AG04449 (cell line): ENCODE measurements at regions not wholly inside any gene's neighbourhood (a gene's known extent, or its start where the extent isn't known, plus 50 kb on each side); places are given as distances from the start of the nearest gene placed in this dataset.

Experiments used
- CTCF ChIA-PET: fragments of 350-600 bp; formaldehyde crosslinking; extraction: SDS; loops from one replicate; lab custom pipeline; 2021; ENCODE audit warnings: antibody characterized with exemption; lab: Yijun Ruan, JAX
- POLR2A ChIA-PET: fragments of 400-600, 350-600 bp; formaldehyde crosslinking; extraction: SDS; loops from one replicate; lab custom pipeline; 2020; ENCODE audit warnings: antibody characterized with exemption, inconsistent platforms; lab: Yijun Ruan, JAX
- DNase-seq: peaks from one replicate; pipeline ENCODE4 v3.0.0-alpha.2; 2010; ENCODE audit warnings: low read depth, low spot score
- H3K4me3 ChIP-seq: 2 replicates; pipeline ENCODE4 v1.5.1; 2011; ENCODE audit warnings: low read depth, mild to moderate bottlenecking, control low read depth, low read length
- TF ChIP-seq, protein P1 (sequence below): IDR thresholded peaks from one replicate; pipeline ENCODE4 v1.5.1; 2011; ENCODE audit warnings: mild to moderate bottlenecking, moderate library complexity, low read length, control low read depth, inconsistent platforms; ENCODE audit not compliant: insufficient read depth; ENCODE audit errors: missing control alignments

DNA sequence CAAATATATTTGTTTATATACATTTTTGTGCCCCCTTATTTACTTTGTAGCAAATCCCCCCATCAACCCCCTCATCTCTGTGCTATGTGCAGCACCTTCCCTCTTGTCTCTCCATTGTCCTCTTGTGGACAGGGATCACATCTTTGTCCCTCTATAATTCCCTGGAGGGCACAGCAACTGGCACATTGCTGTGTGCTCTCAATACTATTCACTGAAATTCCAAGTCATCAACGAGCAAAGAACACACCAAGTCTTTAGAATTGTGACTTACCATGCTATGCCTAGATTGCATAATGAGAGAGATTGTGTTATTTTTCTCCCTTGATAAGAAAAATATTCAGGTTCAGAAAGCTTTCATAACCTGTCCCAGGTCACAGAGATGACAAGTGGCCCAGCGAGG lies 54.6 kb upstream of the ACAN start:
- TF ChIP-seq, protein P1, sequence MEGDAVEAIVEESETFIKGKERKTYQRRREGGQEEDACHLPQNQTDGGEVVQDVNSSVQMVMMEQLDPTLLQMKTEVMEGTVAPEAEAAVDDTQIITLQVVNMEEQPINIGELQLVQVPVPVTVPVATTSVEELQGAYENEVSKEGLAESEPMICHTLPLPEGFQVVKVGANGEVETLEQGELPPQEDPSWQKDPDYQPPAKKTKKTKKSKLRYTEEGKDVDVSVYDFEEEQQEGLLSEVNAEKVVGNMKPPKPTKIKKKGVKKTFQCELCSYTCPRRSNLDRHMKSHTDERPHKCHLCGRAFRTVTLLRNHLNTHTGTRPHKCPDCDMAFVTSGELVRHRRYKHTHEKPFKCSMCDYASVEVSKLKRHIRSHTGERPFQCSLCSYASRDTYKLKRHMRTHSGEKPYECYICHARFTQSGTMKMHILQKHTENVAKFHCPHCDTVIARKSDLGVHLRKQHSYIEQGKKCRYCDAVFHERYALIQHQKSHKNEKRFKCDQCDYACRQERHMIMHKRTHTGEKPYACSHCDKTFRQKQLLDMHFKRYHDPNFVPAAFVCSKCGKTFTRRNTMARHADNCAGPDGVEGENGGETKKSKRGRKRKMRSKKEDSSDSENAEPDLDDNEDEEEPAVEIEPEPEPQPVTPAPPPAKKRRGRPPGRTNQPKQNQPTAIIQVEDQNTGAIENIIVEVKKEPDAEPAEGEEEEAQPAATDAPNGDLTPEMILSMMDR, result no peak
- ChIA-PET CTCF (interaction anchor here (1.0 kb wide), 1 partner anchor 9 kb away, joined by 3 read pairs; no protein-coding TSS in a partner anchor), POLR2A (no interaction called here)
- DNase-seq, result no peak
- H3K4me3 ChIP-seq, result no peak overlapping the region

DNA sequence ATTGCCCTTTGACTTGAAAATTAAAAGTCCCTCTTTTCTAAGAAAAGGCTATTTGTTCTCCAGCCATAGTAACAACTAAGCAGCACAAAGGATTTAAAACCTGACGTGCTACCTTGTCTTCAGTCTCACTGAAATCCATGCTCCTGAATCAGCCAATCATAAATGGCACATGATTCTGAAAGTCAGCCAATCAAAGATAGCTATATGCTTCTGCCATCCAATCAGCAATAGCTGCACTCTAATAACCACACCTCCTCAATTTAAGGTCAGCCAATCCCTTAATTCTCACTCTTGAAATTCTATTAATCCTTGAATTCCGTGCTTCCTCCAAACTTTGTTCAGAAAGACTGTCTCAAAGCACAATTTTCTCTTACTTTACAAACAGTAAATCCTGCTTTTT lies 53.5 kb upstream of the ACAN start:
- ChIA-PET POLR2A (no interaction called here), CTCF (no interaction called here)
- H3K4me3 ChIP-seq, result no peak overlapping the region
- DNase-seq, result no peak
- TF ChIP-seq, protein P1, result no peak

DNA sequence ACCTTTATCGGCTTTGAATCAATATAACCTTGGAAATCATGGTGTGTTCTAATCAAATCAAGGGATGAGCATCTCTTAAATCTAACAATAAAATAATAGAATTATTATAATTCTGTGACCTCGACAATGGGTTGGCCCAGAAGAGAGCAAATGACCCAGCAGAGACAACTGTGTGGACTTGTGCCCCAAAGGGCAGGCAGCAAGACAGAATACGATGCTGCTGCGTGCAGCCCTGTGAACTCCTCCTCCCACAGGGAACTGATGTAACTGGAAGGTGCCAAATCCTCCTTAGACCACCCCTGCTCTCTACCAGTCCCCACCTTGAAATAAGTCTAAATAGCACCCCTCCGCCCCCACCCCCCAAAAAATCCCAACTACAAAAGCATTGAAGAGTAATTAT lies 50.7 kb upstream of the ACAN start:
- TF ChIP-seq, protein P1, result no peak
- CTCF ChIA-PET, result interaction anchor here (1.3 kb wide), 1 partner anchor 9 kb away, joined by 3 read pairs; no protein-coding TSS in a partner anchor
- no peak overlapping the region for H3K4me3 ChIP-seq
- POLR2A ChIA-PET, result no interaction called here
- no peak for DNase-seq

DNA sequence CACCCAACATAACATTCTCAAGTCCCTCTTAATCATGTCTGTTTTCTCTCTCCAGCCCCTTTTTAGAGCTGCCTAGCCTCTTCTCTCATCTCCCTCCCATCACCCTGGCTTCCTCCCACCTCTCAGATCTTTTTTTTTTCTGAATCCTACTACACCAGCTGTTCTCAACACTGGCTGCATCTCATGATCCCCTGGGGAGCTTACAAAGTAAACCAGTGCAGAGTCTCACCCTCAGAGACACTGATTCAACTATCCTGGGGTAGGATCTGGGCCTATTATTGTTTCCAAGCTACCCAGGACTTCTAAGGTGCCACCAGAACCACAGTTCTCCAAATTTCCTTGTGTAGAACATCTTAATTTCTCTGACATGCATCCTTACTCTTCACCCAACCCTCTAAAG lies 50.3 kb upstream of the ACAN start:
- ChIA-PET CTCF (interaction anchor here (1.3 kb wide), 1 partner anchor 9 kb away, joined by 3 read pairs; no protein-coding TSS in a partner anchor), POLR2A (no interaction called here)
- H3K4me3 ChIP-seq, result no peak overlapping the region
- TF ChIP-seq, protein P1, result no peak
- no peak for DNase-seq
